ENCODE measurements at regions not wholly inside any gene's neighbourhood (a gene's known extent, or its start where the extent isn't known, plus 50 kb on each side); places are given as distances from the start of the nearest gene placed in this dataset.

- TF ChIP-seq CTCF (conservative IDR thresholded peaks at IDR 0.05; ENCODE audit: low read depth, low read length) = no peak
- no peak for TF ChIP-seq EZH2 (IDR thresholded peaks at IDR 0.05; ENCODE audit: borderline replicate concordance, low read depth, low read length, poor library complexity, severe bottlenecking)
Measured at GRCh38 chr3:147730284-147730683, 321.1 kb downstream of the ZIC1 start.

Measured in A673 (cell line).